WTC11 (cell line): ENCODE measurements at regions not wholly inside any gene's neighbourhood (a gene's known extent, or its start where the extent isn't known, plus 50 kb on each side); places are given as distances from the start of the nearest gene placed in this dataset.

ENCODE experiments used
- ATAC-seq: fragments of 200-7000 bp; cut with Tn5 transposase; 2 replicates; pipeline ENCODE4 v1.10.0; 2021; ENCODE audit warnings: mild to moderate bottlenecking, moderate library complexity
- CTCF ChIA-PET: fragments of 300-600 bp; sonication (Branson Sonifier 250); formaldehyde crosslinking; loops from one replicate; lab custom pipeline; 2021; ENCODE audit warnings: antibody characterized with exemption; lab: Charles Lee
- POLR2A ChIA-PET: fragments of 350-600 bp; sonication (Branson Sonifier 250); formaldehyde crosslinking; loops from one replicate; lab custom pipeline; 2021; ENCODE audit warnings: antibody characterized with exemption; lab: Charles Lee
- DNase-seq: peaks from one replicate; pipeline ENCODE4 v3.0.0; 2021; ENCODE audit warnings: low spot score
- H3K27ac Mint-ChIP-seq: 2 replicates; pipeline ENCODE4 v1.8.0; 2021; ENCODE audit warnings: mixed read lengths
- H3K27me3 Mint-ChIP-seq: 2 replicates; pipeline ENCODE4 v1.8.0; 2021; ENCODE audit warnings: low read depth, mild to moderate bottlenecking, moderate library complexity, mixed read lengths
- H3K36me3 Mint-ChIP-seq: 2 replicates; pipeline ENCODE4 v1.8.0; 2021; ENCODE audit warnings: mixed read lengths
- H3K4me1 Mint-ChIP-seq: 2 replicates; pipeline ENCODE4 v1.8.0; 2022; ENCODE audit warnings: mixed read lengths
- H3K4me3 Mint-ChIP-seq: 2 replicates; pipeline ENCODE4 v1.8.0; 2021; ENCODE audit warnings: mild to moderate bottlenecking, moderate library complexity, mixed read lengths
- H3K9me3 Mint-ChIP-seq: 2 replicates; pipeline ENCODE4 v1.8.0; 2021; ENCODE audit warnings: mixed read lengths
- ARID4B ChIP-seq: sonication (generic); formaldehyde crosslinking; IDR thresholded peaks from 2 replicates; pipeline ENCODE4 v1.8.0; 2023; ENCODE audit warnings: missing genetic modification reagents, mild to moderate bottlenecking, borderline replicate concordance
- ATF2 ChIP-seq: sonication (generic); formaldehyde crosslinking; IDR thresholded peaks from 2 replicates; pipeline ENCODE4 v1.8.1; 2022; ENCODE audit warnings: low read depth, missing genetic modification reagents, borderline replicate concordance
- CTCF ChIP-seq: fragments of 200-600 bp; IDR thresholded peaks from 2 replicates; pipeline ENCODE4 v1.8.0; 2022; ENCODE audit warnings: antibody characterized with exemption
- E2F5 ChIP-seq: sonication (generic); formaldehyde crosslinking; IDR thresholded peaks from 2 replicates; pipeline ENCODE4 v1.8.1; 2022; ENCODE audit warnings: mild to moderate bottlenecking, moderate library complexity, missing genetic modification reagents
- ELF4 ChIP-seq: sonication (generic); formaldehyde crosslinking; IDR thresholded peaks from 2 replicates; pipeline ENCODE4 v1.8.1; 2022; ENCODE audit warnings: low read depth, mild to moderate bottlenecking, moderate library complexity, missing genetic modification reagents
- ERG ChIP-seq: fragments of 250-450 bp; sonication (Bioruptor Pico); IDR thresholded peaks from 2 replicates; pipeline ENCODE4 v1.8.0; 2021; ENCODE audit warnings: mild to moderate bottlenecking
- FOXP1 ChIP-seq: sonication (generic); formaldehyde crosslinking; IDR thresholded peaks from 2 replicates; pipeline ENCODE4 v1.8.0; 2022; ENCODE audit warnings: missing genetic modification reagents, mild to moderate bottlenecking, moderate library complexity, borderline replicate concordance
- KAT7 ChIP-seq: sonication (generic); formaldehyde crosslinking; IDR thresholded peaks from 2 replicates; pipeline ENCODE4 v1.8.1; 2023; ENCODE audit warnings: missing genetic modification reagents, mild to moderate bottlenecking, borderline replicate concordance
- SP1 ChIP-seq: sonication (generic); formaldehyde crosslinking; conservative IDR thresholded peaks from 2 replicates; pipeline ENCODE4 v1.8.1; 2022; ENCODE audit warnings: missing genetic modification reagents
- STAT6 ChIP-seq: sonication (generic); formaldehyde crosslinking; conservative IDR thresholded peaks from 2 replicates; pipeline ENCODE4 v1.8.1; 2023; ENCODE audit warnings: mild to moderate bottlenecking, low read depth, missing genetic modification reagents, moderate library complexity
- TEAD1 ChIP-seq: sonication (generic); formaldehyde crosslinking; IDR thresholded peaks from 2 replicates; pipeline ENCODE4 v1.8.0; 2022; ENCODE audit warnings: mild to moderate bottlenecking, missing genetic modification reagents
- TEAD4 ChIP-seq: sonication (generic); formaldehyde crosslinking; IDR thresholded peaks from 2 replicates; pipeline ENCODE4 v1.8.0; 2022; ENCODE audit warnings: mild to moderate bottlenecking, missing genetic modification reagents
- USF2 ChIP-seq: sonication (generic); formaldehyde crosslinking; IDR thresholded peaks from 2 replicates; pipeline ENCODE4 v1.8.1; 2023; ENCODE audit warnings: mild to moderate bottlenecking, missing genetic modification reagents, moderate library complexity
- ZMAT4 ChIP-seq: fragments of 250-450 bp; sonication (Bioruptor Pico); IDR thresholded peaks from 2 replicates; pipeline ENCODE4 v1.9.0; 2021; ENCODE audit warnings: mild to moderate bottlenecking
- ZNF423 ChIP-seq: fragments of 250-450 bp; sonication (Bioruptor Pico); IDR thresholded peaks from 2 replicates; pipeline ENCODE4 v2.1.2; 2022; ENCODE audit warnings: mild to moderate bottlenecking, moderate library complexity
- ZNF425 ChIP-seq: fragments of 250-450 bp; sonication (Bioruptor Pico); conservative IDR thresholded peaks from 2 replicates; pipeline ENCODE4 v1.9.0; 2021; ENCODE audit warnings: mild to moderate bottlenecking
- ZSCAN18 ChIP-seq: fragments of 250-450 bp; sonication (Bioruptor Pico); IDR thresholded peaks from 2 replicates; pipeline ENCODE4 v2.1.2; 2022; ENCODE audit warnings: mild to moderate bottlenecking, moderate library complexity

GRCh38 chr17:59510611-59511010, 54.8 kb upstream of the DHX40 start:
- no peaks in the 10 kb centered on the region for H3K36me3 Mint-ChIP-seq
- POLR2A ChIA-PET, result no interaction called here
- no peaks in the 10 kb centered on the region; the same call in 1 of the 2 replicates for H3K4me1 Mint-ChIP-seq
- no peak for TF ChIP-seq STAT6 (CRISPR knock-in tag)
- TF ChIP-seq ZSCAN18, result no peak
- no peak for TF ChIP-seq ZMAT4 (CRISPR knock-in tag)
- no peak for TF ChIP-seq TEAD1 (CRISPR knock-in tag)
- TF ChIP-seq ATF2, result no peak
- TF ChIP-seq TEAD4 (CRISPR knock-in tag), result no peak
- no peak for TF ChIP-seq USF2 (CRISPR knock-in tag)
- TF ChIP-seq CTCF, result no peak
- no peak for TF ChIP-seq KAT7 (CRISPR knock-in tag)
- no peak for TF ChIP-seq ZNF425 (CRISPR knock-in tag)
- TF ChIP-seq ARID4B, result no peak
- no peak for TF ChIP-seq FOXP1 (CRISPR knock-in tag)
- no peak for TF ChIP-seq SP1 (CRISPR knock-in tag)
- TF ChIP-seq ELF4 (CRISPR knock-in tag), result no peak
- no peak for TF ChIP-seq ZNF423 (CRISPR knock-in tag)
- no peak for TF ChIP-seq ERG (CRISPR knock-in tag)
- no peak for TF ChIP-seq E2F5 (CRISPR knock-in tag)
- H3K27me3 Mint-ChIP-seq, result no peaks in the 10 kb centered on the region
- no peak overlapping the region for H3K4me3 Mint-ChIP-seq
- no peak overlapping the region for H3K27ac Mint-ChIP-seq
- DNase-seq (no peak), ATAC-seq (no peak)
- H3K9me3 Mint-ChIP-seq, result no peaks in the 10 kb centered on the region
- CTCF ChIA-PET, result interaction anchor here (0.9 to 1.0 kb wide), 2 partner anchors 11 to 48 kb away, joined by 3 to 4 read pairs; no protein-coding TSS in a partner anchor
